ENCODE measurements at regions not wholly inside any gene's neighbourhood (a gene's known extent, or its start where the extent isn't known, plus 50 kb on each side); places are given as distances from the start of the nearest gene placed in this dataset.
A peak's percentile ranks its signal among the peaks of the same experiment; 100 is the strongest.

DNA sequence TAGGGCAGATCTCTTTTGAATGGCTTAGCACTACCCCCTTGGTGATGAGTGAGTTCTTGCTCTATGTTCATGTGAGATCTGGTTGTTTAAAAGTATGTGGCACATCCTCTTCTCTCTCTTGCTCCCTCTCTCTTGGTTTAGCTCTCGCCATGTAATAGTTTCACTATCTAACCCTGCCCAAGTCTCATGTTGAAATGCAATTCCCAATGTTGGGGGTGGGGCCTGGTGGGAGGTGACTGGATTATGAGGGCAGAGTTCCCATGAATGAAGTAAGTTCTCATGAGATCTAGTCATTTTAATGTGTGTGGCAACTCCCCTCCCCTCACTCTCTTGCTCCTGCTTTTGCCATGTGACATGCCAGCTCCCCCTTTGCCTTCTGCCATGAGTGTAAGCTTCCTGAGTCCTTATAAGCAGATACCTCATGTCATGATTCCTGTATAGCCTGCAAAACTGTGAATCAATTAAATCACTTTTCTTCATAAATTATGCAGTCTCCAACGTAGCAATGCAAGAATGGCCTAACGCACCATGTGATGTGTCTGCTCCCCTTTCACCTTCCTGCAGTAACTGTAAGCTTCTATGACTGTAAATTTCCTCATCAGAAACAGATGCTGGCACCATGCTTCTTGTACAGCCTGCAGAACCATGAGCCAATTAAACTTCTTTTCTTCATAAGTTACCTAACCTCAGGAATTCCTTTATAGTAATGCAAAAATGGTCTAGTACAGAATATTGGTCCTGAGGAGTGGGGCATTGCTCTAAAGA lies 74.8 kb upstream of the KCNH8 start:
- no peak overlapping the region for H3K27ac ChIP-seq (ENCODE audit: low read length)
- H3K36me3 ChIP-seq (ENCODE audit: insufficient read depth, low read length): no peaks in the 10 kb centered on the region
- DNase-seq: no peak
- no peak overlapping the region for H3K4me2 ChIP-seq (ENCODE audit: insufficient read depth, low read length)
- no peaks in the 10 kb centered on the region for H4K20me1 ChIP-seq (ENCODE audit: insufficient read depth, low read length)
- no peak overlapping the region for H3K4me3 ChIP-seq (ENCODE audit: low read depth in 1 of 2, low read length in 2 of 2)
- ATAC-seq (ENCODE audit: insufficient read depth, low read depth): no peak
- H2AFZ ChIP-seq (ENCODE audit: low read depth, low read length): no peak overlapping the region
- peaks cover 6% of the 10 kb centered on the region for H3K27me3 ChIP-seq (ENCODE audit: insufficient read depth, low read length, poor library complexity)
- peaks cover 4% of the 10 kb centered on the region for H3K9me3 ChIP-seq (ENCODE audit: insufficient read depth, low read length, severe bottlenecking)
- TF ChIP-seq, protein P1, sequence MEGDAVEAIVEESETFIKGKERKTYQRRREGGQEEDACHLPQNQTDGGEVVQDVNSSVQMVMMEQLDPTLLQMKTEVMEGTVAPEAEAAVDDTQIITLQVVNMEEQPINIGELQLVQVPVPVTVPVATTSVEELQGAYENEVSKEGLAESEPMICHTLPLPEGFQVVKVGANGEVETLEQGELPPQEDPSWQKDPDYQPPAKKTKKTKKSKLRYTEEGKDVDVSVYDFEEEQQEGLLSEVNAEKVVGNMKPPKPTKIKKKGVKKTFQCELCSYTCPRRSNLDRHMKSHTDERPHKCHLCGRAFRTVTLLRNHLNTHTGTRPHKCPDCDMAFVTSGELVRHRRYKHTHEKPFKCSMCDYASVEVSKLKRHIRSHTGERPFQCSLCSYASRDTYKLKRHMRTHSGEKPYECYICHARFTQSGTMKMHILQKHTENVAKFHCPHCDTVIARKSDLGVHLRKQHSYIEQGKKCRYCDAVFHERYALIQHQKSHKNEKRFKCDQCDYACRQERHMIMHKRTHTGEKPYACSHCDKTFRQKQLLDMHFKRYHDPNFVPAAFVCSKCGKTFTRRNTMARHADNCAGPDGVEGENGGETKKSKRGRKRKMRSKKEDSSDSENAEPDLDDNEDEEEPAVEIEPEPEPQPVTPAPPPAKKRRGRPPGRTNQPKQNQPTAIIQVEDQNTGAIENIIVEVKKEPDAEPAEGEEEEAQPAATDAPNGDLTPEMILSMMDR (IDR thresholded peaks at IDR 0.05; ENCODE audit: borderline replicate concordance, extremely low read depth, low read length, poor library complexity, severe bottlenecking): no peak
- TF ChIP-seq EZH2 (IDR thresholded peaks at IDR 0.05; ENCODE audit: borderline replicate concordance, low read depth, low read length, severe bottlenecking): no peak
- no peak overlapping the region for H3K9ac ChIP-seq (ENCODE audit: low read depth, low read length)
- H3K79me2 ChIP-seq (ENCODE audit: insufficient read depth, low read length): no peaks in the 10 kb centered on the region
- H3K4me1 ChIP-seq (ENCODE audit: insufficient read depth, low read length): no peaks in the 10 kb centered on the region

DNA sequence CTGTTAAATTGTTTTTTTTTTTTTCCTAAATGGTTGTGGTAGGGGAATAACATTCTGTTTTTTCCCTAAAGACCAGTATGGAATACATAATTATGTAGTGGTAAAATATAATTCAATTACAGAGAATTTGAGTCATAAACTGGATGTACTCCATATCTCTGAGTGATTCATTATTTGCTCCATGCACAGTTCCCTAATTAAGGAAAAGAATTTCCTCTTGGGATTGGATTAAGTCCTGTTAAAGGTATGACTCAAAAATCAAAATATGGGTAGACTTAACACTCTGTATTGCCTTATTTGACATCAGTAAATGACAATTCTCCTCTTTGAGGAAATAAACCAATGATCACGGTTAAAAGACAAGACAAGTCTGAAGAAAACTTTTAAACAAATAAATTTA lies 78.0 kb upstream of the KCNH8 start:
- no peak for DNase-seq
- no peak overlapping the region for H3K4me2 ChIP-seq (ENCODE audit: insufficient read depth, low read length)
- no peak overlapping the region for H3K4me3 ChIP-seq (ENCODE audit: low read depth in 1 of 2, low read length in 2 of 2)
- H3K9me3 ChIP-seq (ENCODE audit: insufficient read depth, low read length, severe bottlenecking): peaks cover 4% of the 10 kb centered on the region
- H3K27me3 ChIP-seq (ENCODE audit: insufficient read depth, low read length, poor library complexity): no peaks in the 10 kb centered on the region
- TF ChIP-seq, protein P1 (IDR thresholded peaks at IDR 0.05; ENCODE audit: borderline replicate concordance, extremely low read depth, low read length, poor library complexity, severe bottlenecking): no peak
- no peak for TF ChIP-seq EZH2 (IDR thresholded peaks at IDR 0.05; ENCODE audit: borderline replicate concordance, low read depth, low read length, severe bottlenecking)
- H3K36me3 ChIP-seq (ENCODE audit: insufficient read depth, low read length): no peaks in the 10 kb centered on the region
- H3K4me1 ChIP-seq (ENCODE audit: insufficient read depth, low read length): no peaks in the 10 kb centered on the region
- H4K20me1 ChIP-seq (ENCODE audit: insufficient read depth, low read length): no peaks in the 10 kb centered on the region
- no peak overlapping the region for H3K9ac ChIP-seq (ENCODE audit: low read depth, low read length)
- no peak overlapping the region for H3K27ac ChIP-seq (ENCODE audit: low read length)
- ATAC-seq (ENCODE audit: insufficient read depth, low read depth): no peak
- no peaks in the 10 kb centered on the region for H3K79me2 ChIP-seq (ENCODE audit: insufficient read depth, low read length)
- no peak overlapping the region for H2AFZ ChIP-seq (ENCODE audit: low read depth, low read length)

DNA sequence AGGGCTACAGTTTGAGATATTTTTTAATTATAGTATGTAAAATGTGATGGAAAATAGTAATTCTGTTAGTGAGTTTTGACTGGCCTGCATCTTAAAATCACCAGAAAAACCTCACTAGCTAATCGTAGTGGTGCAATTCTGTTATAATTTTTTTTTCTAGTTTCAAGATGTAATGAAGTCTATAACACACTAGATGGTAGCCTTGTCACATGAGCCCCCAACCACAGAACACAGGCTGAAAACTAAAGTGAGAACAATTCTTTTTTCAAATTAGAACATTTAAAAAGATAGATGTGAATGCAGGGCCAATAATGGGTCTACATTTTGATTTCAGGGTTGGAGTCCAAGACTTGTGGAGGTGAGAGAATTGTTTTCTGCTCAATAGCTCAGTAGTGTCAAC lies 83.3 kb upstream of the KCNH8 start:
- Histone ChIP-seq H3K27me3 (ENCODE audit: insufficient read depth, low read length, poor library complexity) (no peaks in the 10 kb centered on the region), H3K9me3 (ENCODE audit: insufficient read depth, low read length, severe bottlenecking) (peaks cover 4% of the 10 kb centered on the region), H3K4me3 (ENCODE audit: low read depth in 1 of 2, low read length in 2 of 2) (no peak overlapping the region), H3K36me3 (ENCODE audit: insufficient read depth, low read length) (no peaks in the 10 kb centered on the region), H3K4me2 (ENCODE audit: insufficient read depth, low read length) (no peak overlapping the region), H3K9ac (ENCODE audit: low read depth, low read length) (no peak overlapping the region), H3K27ac (ENCODE audit: low read length) (no peak overlapping the region), H4K20me1 (ENCODE audit: insufficient read depth, low read length) (no peaks in the 10 kb centered on the region), H2AFZ (ENCODE audit: low read depth, low read length) (no peak overlapping the region), H3K4me1 (ENCODE audit: insufficient read depth, low read length) (no peaks in the 10 kb centered on the region), H3K79me2 (ENCODE audit: insufficient read depth, low read length) (no peaks in the 10 kb centered on the region)
- no peak for DNase-seq
- peak; percentile 47; the same call in 1 of the 3 replicates for ATAC-seq (ENCODE audit: insufficient read depth, low read depth)
- TF ChIP-seq EZH2 (IDR thresholded peaks at IDR 0.05; ENCODE audit: borderline replicate concordance, low read depth, low read length, severe bottlenecking): no peak
- TF ChIP-seq, protein P1 (IDR thresholded peaks at IDR 0.05; ENCODE audit: borderline replicate concordance, extremely low read depth, low read length, poor library complexity, severe bottlenecking): peak; percentile 54

Data from DND-41 (cell line).